ENCODE measurements at regions not wholly inside any gene's neighbourhood (a gene's known extent, or its start where the extent isn't known, plus 50 kb on each side); places are given as distances from the start of the nearest gene placed in this dataset.
A peak's percentile ranks its signal among the peaks of the same experiment; 100 is the strongest.

GRCh38 chr7:18444826-18445225 is 50.7 kb upstream of the HDAC9 start:
- Histone ChIP-seq H3K36me3 (ENCODE audit: control insufficient read depth, insufficient read depth, low read length, severe bottlenecking) (no peaks in the 10 kb centered on the region), H3K4me1 (ENCODE audit: control insufficient read depth, insufficient read depth, low read length) (peaks cover 1% of the 10 kb centered on the region), H3K9me3 (ENCODE audit: control insufficient read depth, low read length) (no peaks in the 10 kb centered on the region), H3K27me3 (replicated peaks; ENCODE audit: control insufficient read depth, insufficient read depth, low read length) (no peaks in the 10 kb centered on the region), H3K4me3 (ENCODE audit: low read length) (no peak overlapping the region), H3K9ac (ENCODE audit: low read length) (no peak overlapping the region)
- DNase-seq (ENCODE audit: low read depth): no peak

- Histone ChIP-seq H3K27me3 (replicated peaks; ENCODE audit: control insufficient read depth, insufficient read depth, low read length) (no peaks in the 10 kb centered on the region), H3K4me1 (ENCODE audit: control insufficient read depth, insufficient read depth, low read length) (peaks cover 8% of the 10 kb centered on the region), H3K9me3 (ENCODE audit: control insufficient read depth, low read length) (no peaks in the 10 kb centered on the region), H3K4me3 (ENCODE audit: low read length) (no peak overlapping the region), H3K36me3 (ENCODE audit: control insufficient read depth, insufficient read depth, low read length, severe bottlenecking) (no peaks in the 10 kb centered on the region), H3K9ac (ENCODE audit: low read length) (no peak overlapping the region)
- peak; percentile 13 for DNase-seq (ENCODE audit: low read depth)
Observed at GRCh38 chr7:18445483-18445882, 50.1 kb upstream of the HDAC9 start.

All from adipocyte (in vitro differentiated cells).